ENCODE measurements at regions not wholly inside any gene's neighbourhood (a gene's known extent, or its start where the extent isn't known, plus 50 kb on each side); places are given as distances from the start of the nearest gene placed in this dataset.
"Not testable (repeated sequence)": the region's sequence is repeated elsewhere in the genome, so short reads cannot be mapped to it uniquely, and the experiment has no call there.

DNA sequence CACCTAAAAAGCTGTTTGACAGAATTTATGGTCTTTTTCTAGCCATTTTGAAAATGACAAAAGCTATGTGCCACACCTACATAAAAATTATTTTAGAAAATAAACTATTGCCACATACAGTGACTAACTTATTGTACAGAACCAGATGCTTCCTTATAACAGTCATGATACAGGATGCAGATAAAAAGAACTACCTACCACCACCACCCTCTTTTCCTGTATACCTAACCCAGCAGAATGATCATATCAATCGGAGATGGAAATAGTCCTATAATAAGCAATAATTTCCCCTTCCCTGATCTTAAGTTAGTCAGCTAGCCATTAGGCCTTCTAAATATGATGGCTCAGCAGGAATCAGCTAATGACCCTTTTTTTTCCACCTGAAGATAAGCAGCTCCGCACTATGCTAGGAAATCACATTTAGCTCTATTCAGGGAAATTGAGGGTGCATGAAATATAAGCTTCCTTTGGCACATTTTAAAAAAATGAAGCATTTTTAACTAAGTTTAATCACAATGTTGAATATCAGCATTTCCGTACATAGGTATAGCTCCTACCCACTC, 155.5 kb upstream of the SETMAR start:
- DNase-seq (ENCODE audit: low read depth in 1 of 2, low spot score in 1 of 2), result no peak

GRCh38 chr3:4149296-4149695, 153.9 kb upstream of the SETMAR start:
- DNase-seq (ENCODE audit: low read depth in 1 of 2, low spot score in 1 of 2), result no peak

- no peak for DNase-seq (ENCODE audit: low read depth in 1 of 2, low spot score in 1 of 2)
Observed at GRCh38 chr3:4150816-4151215, 152.4 kb upstream of the SETMAR start.

GRCh38 chr3:4151859-4152258, 151.3 kb upstream of the SETMAR start:
- DNase-seq (ENCODE audit: low read depth in 1 of 2, low spot score in 1 of 2), result no peak

- no peak for DNase-seq (ENCODE audit: low read depth in 1 of 2, low spot score in 1 of 2)
Observed at GRCh38 chr3:4153771-4154170, 149.4 kb upstream of the SETMAR start.

DNA sequence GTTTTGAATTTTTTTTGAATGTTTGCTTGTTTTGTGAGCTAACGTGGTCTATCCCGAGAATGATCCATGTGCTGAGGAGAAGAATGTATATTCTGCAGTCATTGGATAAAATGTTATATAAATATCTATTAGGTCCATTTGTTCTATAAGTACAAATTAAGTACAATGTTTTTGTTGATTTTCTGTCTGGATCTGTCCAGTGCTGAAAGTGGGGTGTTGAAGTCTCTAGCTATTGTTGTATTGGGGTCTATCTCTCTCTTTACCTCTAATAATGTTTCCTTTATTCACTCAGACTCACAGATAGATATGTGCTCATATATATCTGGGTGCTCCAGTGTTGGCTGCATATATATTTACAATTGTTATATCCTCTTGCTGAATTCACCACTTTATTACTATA, 144.8 kb upstream of the SETMAR start:
- DNase-seq (ENCODE audit: low read depth in 1 of 2, low spot score in 1 of 2), result no peak

DNA sequence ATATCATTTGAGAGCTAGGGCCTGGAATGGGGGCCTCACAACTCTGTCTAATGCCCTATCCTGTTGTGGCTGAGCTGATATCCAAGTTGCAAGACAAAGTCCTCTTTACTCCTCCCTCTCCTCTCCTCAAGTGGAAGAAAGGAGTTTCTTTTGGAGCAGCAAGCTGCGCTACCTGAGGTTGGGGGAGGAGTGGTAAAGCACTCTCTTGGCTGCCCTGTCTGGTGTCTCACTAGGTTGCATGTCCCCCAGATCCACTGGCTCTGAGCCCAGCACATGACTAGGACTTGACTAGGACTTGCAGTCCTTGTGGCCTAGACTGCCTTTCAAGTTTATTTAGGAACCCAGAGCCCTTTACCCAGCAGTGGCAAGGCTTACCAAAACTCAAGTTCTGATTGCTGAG, 141.1 kb upstream of the SETMAR start:
- DNase-seq (ENCODE audit: low read depth in 1 of 2, low spot score in 1 of 2), result no peak

GRCh38 chr3:4163011-4163410, 140.2 kb upstream of the SETMAR start:
- DNase-seq (ENCODE audit: low read depth in 1 of 2, low spot score in 1 of 2), result no peak

GRCh38 chr3:4166540-4166939, 136.6 kb upstream of the SETMAR start:
- DNase-seq (ENCODE audit: low read depth in 1 of 2, low spot score in 1 of 2), result no peak

GRCh38 chr3:4167230-4167629, 135.9 kb upstream of the SETMAR start:
- DNase-seq (ENCODE audit: low read depth in 1 of 2, low spot score in 1 of 2), result not testable (repeated sequence)

- DNase-seq (ENCODE audit: low read depth in 1 of 2, low spot score in 1 of 2), result no peak
Observed at GRCh38 chr3:4174791-4175190, 128.4 kb upstream of the SETMAR start.

DNA sequence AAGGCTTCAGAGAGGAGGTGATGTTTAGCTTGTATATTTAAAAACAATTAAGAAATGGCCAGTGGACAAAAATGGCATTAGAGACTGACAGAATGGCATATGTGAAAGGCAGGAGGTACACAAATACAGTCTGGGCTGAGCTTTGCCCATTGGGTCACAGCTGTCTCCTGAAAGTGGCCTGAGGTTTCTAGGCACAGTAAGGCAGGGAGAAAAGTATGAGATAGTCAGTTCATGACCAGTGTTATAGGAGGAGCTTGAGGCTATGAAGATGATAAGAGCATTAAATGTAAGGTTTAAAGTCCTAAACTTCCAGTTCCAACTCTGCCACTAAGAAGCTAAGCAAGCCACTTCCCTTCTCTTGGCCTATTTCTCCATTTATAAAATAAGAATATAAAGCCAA, 111.2 kb upstream of the SETMAR start:
- DNase-seq (ENCODE audit: low read depth in 1 of 2, low spot score in 1 of 2), result no peak

GRCh38 chr3:4195006-4195405, 108.2 kb upstream of the SETMAR start:
- no peak for DNase-seq (ENCODE audit: low read depth in 1 of 2, low spot score in 1 of 2)

- no peak for DNase-seq (ENCODE audit: low read depth in 1 of 2, low spot score in 1 of 2)
Observed at GRCh38 chr3:4196506-4197147, 106.5 kb upstream of the SETMAR start.

DNA sequence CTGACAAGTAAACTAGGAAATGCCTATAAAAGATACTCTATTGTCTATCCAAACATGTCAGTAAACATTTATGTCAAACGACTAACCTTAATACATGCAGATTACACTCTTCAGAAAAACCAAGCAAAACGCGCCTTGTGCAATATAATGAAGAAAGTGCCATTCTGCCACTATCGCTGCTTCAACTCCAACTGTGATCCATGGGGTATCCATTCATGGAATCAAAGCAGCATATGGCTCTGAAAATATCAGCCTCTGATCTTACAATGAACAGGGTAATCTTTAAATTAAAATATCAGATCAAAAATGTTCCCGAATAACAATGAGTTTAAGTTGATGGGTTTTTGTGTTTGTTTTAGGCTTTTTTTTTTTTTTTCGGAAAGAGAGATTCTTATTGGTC, 105.5 kb upstream of the SETMAR start:
- DNase-seq (ENCODE audit: low read depth in 1 of 2, low spot score in 1 of 2), result no peak

- DNase-seq (ENCODE audit: low read depth in 1 of 2, low spot score in 1 of 2), result no peak
Observed at GRCh38 chr3:4198491-4198890, 104.7 kb upstream of the SETMAR start.

GRCh38 chr3:4204776-4205175, 98.4 kb upstream of the SETMAR start:
- DNase-seq (ENCODE audit: low read depth in 1 of 2, low spot score in 1 of 2), result not testable (repeated sequence)

GRCh38 chr3:4207672-4208071, 95.5 kb upstream of the SETMAR start:
- DNase-seq (ENCODE audit: low read depth in 1 of 2, low spot score in 1 of 2), result no peak

- DNase-seq (ENCODE audit: low read depth in 1 of 2, low spot score in 1 of 2), result no peak
Observed at GRCh38 chr3:4208556-4208955, 94.6 kb upstream of the SETMAR start.

DNA sequence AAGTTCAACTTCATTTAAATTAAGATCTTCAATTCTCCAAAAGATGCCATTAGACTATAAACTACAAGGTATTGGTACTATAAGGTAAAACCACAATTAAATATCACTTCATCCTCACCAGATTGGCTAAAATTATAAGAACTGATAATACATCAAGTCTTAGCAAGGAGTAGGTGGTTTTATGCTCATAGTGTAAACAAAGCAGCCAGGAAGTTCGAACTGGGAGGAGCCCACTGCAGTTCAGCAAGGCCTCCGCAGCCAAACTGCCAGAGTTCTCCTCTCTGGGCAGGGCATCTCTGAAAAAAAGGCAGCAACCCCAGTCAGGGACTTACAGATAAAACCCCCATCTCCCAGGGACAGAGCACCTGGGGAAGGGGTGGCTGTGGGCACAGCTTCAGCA, 91.6 kb upstream of the SETMAR start:
- DNase-seq (ENCODE audit: low read depth in 1 of 2, low spot score in 1 of 2), result no peak

- not testable (repeated sequence) for DNase-seq (ENCODE audit: low read depth in 1 of 2, low spot score in 1 of 2)
Observed at GRCh38 chr3:4213420-4213819, 89.7 kb upstream of the SETMAR start.

DNA sequence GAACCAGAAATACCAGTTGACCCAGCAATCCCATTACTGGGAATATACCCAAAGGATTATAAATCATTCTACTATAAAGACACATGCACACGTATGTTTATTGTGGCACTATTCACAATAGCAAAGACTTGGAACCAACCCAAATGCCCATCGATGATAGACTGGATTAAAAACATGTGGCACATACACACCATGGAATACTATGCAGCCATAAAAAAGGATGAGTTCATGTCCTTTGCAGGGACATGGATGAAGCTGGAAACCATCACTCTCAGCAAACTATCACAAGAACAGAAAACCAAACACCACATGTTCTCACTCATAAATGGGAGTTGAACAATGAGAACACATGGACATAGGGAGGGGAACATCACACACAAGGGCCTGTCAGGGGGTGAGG, 86.2 kb upstream of the SETMAR start:
- not testable (repeated sequence) for DNase-seq (ENCODE audit: low read depth in 1 of 2, low spot score in 1 of 2)

GRCh38 chr3:4218456-4219226, 84.5 kb upstream of the SETMAR start:
- DNase-seq (ENCODE audit: low read depth in 1 of 2, low spot score in 1 of 2), result no peak
